MCF 10A (cell line): ENCODE measurements at regions not wholly inside any gene's neighbourhood (a gene's known extent, or its start where the extent isn't known, plus 50 kb on each side); places are given as distances from the start of the nearest gene placed in this dataset.
A peak's percentile ranks its signal among the peaks of the same experiment; 100 is the strongest.

Source experiments
- BruUV-seq: library from RNA; stranded (reverse); fragments of 400-500 nt; replicated peaks from 2 replicates; lab custom pipeline; 2021; lab: Mats Ljungman, UMichigan
- CTCF ChIA-PET: fragments of 300-600 bp; sonication (Branson Sonifier 250); formaldehyde crosslinking; extraction: SDS; loops from one replicate; lab custom pipeline; 2021; ENCODE audit warnings: antibody characterized with exemption, inconsistent platforms; lab: Yijun Ruan, JAX
- POLR2A ChIA-PET: fragments of 300-600, 350-650 bp; sonication (Branson Sonifier 250); formaldehyde crosslinking; extraction: SDS; loops from one replicate; lab custom pipeline; 2020; ENCODE audit warnings: antibody characterized with exemption, inconsistent platforms; lab: Yijun Ruan, JAX
- DNase-seq: peaks from one replicate; pipeline ENCODE4 v3.0.0-alpha.2; 2018; ENCODE audit not compliant: unreplicated experiment
- H3K27ac Mint-ChIP-seq: one replicate; pipeline ENCODE4 v1.8.0; 2022; ENCODE audit warnings: mild to moderate bottlenecking, low read depth, mixed read lengths; ENCODE audit not compliant: unreplicated experiment
- H3K27me3 Mint-ChIP-seq: one replicate; pipeline ENCODE4 v1.8.0; 2022; ENCODE audit warnings: mixed read lengths; ENCODE audit not compliant: insufficient read depth, unreplicated experiment
- H3K36me3 Mint-ChIP-seq: one replicate; pipeline ENCODE4 v1.8.0; 2022; ENCODE audit warnings: mild to moderate bottlenecking, moderate library complexity, mixed read lengths; ENCODE audit not compliant: insufficient read depth, unreplicated experiment
- H3K4me1 Mint-ChIP-seq: one replicate; pipeline ENCODE4 v1.8.0; 2022; ENCODE audit warnings: mixed read lengths; ENCODE audit not compliant: insufficient read depth, unreplicated experiment
- H3K4me3 Mint-ChIP-seq: one replicate; pipeline ENCODE4 v1.8.0; 2022; ENCODE audit warnings: mild to moderate bottlenecking, moderate library complexity, mixed read lengths; ENCODE audit not compliant: unreplicated experiment
- H3K9me3 Mint-ChIP-seq: one replicate; pipeline ENCODE4 v1.8.0; 2022; ENCODE audit warnings: mixed read lengths; ENCODE audit not compliant: unreplicated experiment
- intact Hi-C: fragments of 100-400 bp; cut with micrococcal nuclease; formaldehyde crosslinking; loops from 2 replicates; pipeline ENCODE4 v1.14.1; 2022
- TF ChIP-seq, protein P1 (sequence below): fragments of 200-600 bp; IDR thresholded peaks from one replicate; pipeline ENCODE4 v1.8.0; 2022; ENCODE audit warnings: antibody characterized with exemption, mild to moderate bottlenecking; ENCODE audit not compliant: unreplicated experiment

DNA sequence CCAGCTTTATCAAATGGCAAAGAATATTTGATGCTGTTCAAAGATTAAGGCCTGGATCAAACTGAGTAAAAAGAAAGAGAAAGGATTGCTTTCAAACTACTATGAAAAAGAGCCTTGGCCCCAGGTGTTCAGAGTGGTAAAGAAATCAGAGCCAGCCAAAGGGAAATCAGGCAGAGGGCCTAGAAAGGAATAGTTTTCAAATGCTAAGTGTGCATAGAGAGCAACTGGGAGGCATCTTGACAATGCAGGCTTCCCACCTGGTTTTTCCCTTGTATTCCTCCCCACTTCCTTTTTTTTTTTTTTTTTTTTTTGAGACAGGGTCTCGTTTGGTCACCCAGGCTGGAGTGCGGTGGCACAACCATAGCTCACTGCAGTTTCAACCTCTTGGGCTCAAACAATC is 340.2 kb upstream of the ADAMTS9 start:
- H3K36me3 Mint-ChIP-seq, result no peaks in the 10 kb centered on the region
- peaks cover 18% of the 10 kb centered on the region for H3K4me1 Mint-ChIP-seq
- CTCF ChIA-PET, result no interaction called here
- DNase-seq, result no peak
- H3K9me3 Mint-ChIP-seq, result no peaks in the 10 kb centered on the region
- POLR2A ChIA-PET, result interaction anchor here (1.1 kb wide), 1 partner anchor 16 kb away, joined by 3 read pairs; no protein-coding TSS in a partner anchor
- intact Hi-C loops, result no loop called here
- TF ChIP-seq, protein P1, sequence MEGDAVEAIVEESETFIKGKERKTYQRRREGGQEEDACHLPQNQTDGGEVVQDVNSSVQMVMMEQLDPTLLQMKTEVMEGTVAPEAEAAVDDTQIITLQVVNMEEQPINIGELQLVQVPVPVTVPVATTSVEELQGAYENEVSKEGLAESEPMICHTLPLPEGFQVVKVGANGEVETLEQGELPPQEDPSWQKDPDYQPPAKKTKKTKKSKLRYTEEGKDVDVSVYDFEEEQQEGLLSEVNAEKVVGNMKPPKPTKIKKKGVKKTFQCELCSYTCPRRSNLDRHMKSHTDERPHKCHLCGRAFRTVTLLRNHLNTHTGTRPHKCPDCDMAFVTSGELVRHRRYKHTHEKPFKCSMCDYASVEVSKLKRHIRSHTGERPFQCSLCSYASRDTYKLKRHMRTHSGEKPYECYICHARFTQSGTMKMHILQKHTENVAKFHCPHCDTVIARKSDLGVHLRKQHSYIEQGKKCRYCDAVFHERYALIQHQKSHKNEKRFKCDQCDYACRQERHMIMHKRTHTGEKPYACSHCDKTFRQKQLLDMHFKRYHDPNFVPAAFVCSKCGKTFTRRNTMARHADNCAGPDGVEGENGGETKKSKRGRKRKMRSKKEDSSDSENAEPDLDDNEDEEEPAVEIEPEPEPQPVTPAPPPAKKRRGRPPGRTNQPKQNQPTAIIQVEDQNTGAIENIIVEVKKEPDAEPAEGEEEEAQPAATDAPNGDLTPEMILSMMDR, result no peak
- no peaks in the 10 kb centered on the region for H3K27me3 Mint-ChIP-seq
- no TSS peak for BruUV-seq
- H3K27ac Mint-ChIP-seq, result no peak overlapping the region
- no peak overlapping the region for H3K4me3 Mint-ChIP-seq

DNA sequence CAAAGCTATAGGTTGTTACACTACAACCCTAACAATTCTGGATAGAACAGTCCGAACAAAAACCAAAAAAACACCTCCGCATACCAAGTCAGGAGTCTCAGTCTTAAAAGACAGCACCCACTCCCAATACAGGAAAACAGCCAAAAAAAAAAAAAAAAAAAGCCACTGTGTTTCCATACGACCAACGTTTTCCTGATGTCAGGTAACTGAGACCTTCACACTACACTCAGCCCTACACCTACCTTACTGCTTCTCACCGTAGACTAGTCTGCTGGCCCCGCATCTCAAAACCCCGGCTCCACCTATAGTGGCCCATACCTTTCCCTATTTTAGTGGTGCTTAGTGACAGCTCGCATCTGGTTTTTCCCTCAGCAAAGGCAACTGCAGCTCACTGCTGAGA is 339.5 kb upstream of the ADAMTS9 start:
- ChIA-PET CTCF (no interaction called here), POLR2A (interaction anchor here (0.7 to 1.1 kb wide), 2 partner anchors 17 to 215 kb away, joined by 3 read pairs; no protein-coding TSS in a partner anchor)
- H3K27me3 Mint-ChIP-seq, result no peaks in the 10 kb centered on the region
- H3K4me3 Mint-ChIP-seq, result no peak overlapping the region
- intact Hi-C loops, result no loop called here
- H3K27ac Mint-ChIP-seq, result no peak overlapping the region
- BruUV-seq, result no TSS peak
- no peak for DNase-seq
- TF ChIP-seq, protein P1, result no peak
- no peaks in the 10 kb centered on the region for H3K9me3 Mint-ChIP-seq
- H3K36me3 Mint-ChIP-seq, result no peaks in the 10 kb centered on the region
- peaks cover 18% of the 10 kb centered on the region for H3K4me1 Mint-ChIP-seq

DNA sequence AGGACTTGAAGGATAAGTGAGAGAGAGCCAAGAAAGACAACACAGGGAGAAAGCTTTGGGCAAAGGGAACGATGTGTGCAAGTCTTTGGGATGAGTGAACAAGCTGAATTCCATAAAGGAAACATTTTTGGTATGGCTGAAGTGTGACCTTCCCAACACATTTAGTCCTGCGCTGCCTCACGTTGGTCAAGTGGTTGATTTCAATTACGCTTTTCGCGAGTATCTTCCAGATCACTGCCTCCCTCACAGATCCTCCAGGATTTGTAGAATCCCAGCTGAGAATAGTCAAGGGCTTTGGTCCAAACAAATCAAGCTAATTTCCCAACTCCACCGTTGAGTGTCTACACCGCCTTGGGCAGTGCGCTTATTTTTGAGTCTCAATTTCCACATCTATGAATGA is 338.4 kb upstream of the ADAMTS9 start:
- intact Hi-C loops, result no loop called here
- peaks cover 15% of the 10 kb centered on the region for H3K4me1 Mint-ChIP-seq
- ChIA-PET POLR2A (no interaction called here), CTCF (interaction anchor here (0.6 kb wide), 1 partner anchor 1177 kb away, joined by 3 read pairs; no protein-coding TSS in a partner anchor)
- H3K9me3 Mint-ChIP-seq, result no peaks in the 10 kb centered on the region
- no peaks in the 10 kb centered on the region for H3K27me3 Mint-ChIP-seq
- peak; percentile 6 for DNase-seq
- H3K27ac Mint-ChIP-seq, result no peak overlapping the region
- H3K36me3 Mint-ChIP-seq, result no peaks in the 10 kb centered on the region
- no TSS peak for BruUV-seq
- TF ChIP-seq, protein P1, result no peak
- no peak overlapping the region for H3K4me3 Mint-ChIP-seq

DNA sequence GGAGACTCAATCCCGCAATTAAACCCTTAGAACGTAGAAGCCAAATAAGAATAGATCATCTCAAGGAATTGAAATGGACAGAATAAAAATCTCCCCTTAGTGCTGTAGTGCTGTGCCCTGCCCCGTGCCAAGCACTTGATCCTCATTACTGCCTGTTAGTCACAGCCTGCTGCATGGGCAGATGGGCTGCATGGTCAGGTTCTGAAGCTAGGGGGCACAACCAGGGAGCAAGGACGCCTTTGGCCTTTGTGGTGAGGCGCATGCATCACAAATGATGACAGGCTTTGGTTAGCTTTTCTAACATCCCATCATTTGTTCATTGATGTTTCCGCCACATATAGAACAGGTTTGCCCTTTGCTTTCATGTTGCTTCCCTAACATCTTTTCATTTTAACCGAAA is 336.3 kb upstream of the ADAMTS9 start:
- no peaks in the 10 kb centered on the region for H3K27me3 Mint-ChIP-seq
- H3K4me3 Mint-ChIP-seq, result no peak overlapping the region
- intact Hi-C loops, result no loop called here
- no peaks in the 10 kb centered on the region for H3K36me3 Mint-ChIP-seq
- DNase-seq, result no peak
- no peaks in the 10 kb centered on the region for H3K4me1 Mint-ChIP-seq
- ChIA-PET CTCF (interaction anchor here (0.6 kb wide), 2 partner anchors 109 to 120 kb away, joined by 3 to 4 read pairs; no protein-coding TSS in a partner anchor), POLR2A (no interaction called here)
- no peaks in the 10 kb centered on the region for H3K9me3 Mint-ChIP-seq
- TF ChIP-seq, protein P1, result no peak
- BruUV-seq, result no TSS peak
- H3K27ac Mint-ChIP-seq, result no peak overlapping the region
